GM11168 (cell line): ENCODE measurements at regions not wholly inside any gene's neighbourhood (a gene's known extent, or its start where the extent isn't known, plus 50 kb on each side); places are given as distances from the start of the nearest gene placed in this dataset.
"Not testable (repeated sequence)": the region's sequence is repeated elsewhere in the genome, so short reads cannot be mapped to it uniquely, and the experiment has no call there.

Experiments
- in situ Hi-C: fragments of 300-500 bp; cut with MboI; formaldehyde crosslinking; loops from one replicate; pipeline ENCODE4 v1.12.0; 2022; ENCODE audit warnings: low sequenced_read_pairs; ENCODE audit not compliant: unreplicated experiment

DNA sequence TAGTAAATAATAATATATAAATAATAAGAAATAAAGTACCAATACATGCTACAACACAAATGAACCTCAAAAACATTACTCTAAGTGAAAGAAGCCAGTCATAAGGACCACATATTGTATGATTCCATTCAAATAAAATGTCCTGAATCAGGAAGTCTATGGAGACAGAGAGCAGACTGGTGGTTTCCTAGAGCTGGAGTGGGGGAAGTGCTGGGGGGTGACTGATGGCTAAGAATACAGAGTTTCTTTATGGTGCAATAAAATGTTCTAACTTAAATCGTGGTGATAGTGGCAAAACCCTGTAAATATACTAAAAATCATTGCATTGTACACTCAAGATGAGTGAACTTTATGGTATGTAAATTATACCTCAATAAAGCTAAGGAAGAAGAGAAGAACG, 376.5 kb downstream of the BUD13 start:
- in situ Hi-C loops = no loop called here

DNA sequence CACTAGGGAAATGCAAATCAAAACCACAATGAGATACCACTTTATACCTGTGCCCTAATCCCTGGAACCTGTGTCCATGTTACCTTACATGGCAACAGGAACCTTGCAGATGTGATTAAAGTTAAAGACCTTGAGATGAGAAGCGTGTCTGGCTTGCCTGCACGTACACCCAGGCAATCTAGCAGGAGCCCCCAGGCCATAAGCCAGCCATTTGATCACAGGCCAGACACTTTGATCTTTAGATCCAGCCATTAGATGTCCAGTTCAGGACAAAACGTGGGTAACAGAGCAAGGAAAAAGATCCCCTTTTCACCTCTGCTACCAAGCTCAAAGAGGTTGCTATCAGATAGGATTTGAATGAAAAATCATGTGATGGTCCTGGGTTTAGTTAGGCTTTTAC, 378.8 kb downstream of the BUD13 start:
- in situ Hi-C loops = no loop called here

DNA sequence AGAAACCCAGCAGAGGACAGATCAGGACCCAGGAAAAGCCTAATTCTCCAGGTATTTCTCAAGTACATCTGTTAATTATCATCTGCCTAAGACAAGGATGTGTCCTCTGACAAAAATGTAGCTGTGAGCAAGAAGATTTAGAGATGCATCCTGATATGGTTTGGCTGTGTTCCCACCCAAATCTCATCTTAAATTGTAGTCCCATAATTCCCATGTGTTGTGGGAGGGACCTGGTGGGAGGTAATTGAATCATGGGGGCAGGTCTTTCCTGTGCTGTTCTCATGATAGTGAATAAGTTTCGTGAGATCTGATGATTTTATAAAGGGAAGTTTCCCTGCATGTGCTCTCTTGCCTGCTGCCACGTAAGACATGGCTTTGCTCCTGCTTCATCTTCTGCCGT, 381.8 kb downstream of the BUD13 start:
- in situ Hi-C loops = no loop called here

DNA sequence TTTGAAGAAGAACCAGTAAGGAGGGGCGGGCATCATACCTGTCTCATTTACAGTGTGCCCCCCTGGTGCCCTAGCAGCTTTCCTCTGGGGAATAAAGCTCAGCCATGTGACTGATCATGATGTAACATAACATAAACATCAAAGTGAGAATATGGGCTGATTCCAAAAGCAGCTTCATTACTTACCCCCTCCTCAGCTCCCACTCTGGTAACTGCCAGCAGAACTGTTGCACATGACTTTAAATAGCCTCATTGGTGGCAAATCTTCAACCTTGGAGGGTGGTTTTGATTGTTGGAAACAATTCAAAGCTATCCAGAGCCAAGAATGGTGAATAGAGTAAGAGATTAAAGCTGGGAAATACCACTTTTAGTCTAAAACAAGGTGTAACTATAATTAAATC, 384.6 kb downstream of the BUD13 start:
- in situ Hi-C loops = no loop called here

DNA sequence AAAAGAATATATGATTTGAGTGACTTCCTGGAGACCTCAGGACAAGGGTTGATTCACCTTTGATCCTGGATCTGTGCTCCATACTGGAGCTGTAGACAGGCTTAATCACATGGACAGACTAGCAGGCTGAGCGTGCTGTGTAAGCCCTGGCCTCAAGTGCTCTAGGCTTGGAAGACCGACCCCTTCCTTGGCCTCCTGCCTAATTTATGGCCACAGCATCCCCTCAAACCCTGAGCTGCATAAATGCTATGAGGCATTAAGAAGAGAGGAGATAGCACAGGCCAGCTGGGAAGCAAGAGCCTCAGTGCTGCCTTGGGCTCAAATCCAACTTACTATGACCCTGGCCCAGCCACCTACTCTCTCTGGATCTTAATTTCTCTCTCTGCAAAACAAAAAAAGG, 385.1 kb downstream of the BUD13 start:
- in situ Hi-C loops = no loop called here

DNA sequence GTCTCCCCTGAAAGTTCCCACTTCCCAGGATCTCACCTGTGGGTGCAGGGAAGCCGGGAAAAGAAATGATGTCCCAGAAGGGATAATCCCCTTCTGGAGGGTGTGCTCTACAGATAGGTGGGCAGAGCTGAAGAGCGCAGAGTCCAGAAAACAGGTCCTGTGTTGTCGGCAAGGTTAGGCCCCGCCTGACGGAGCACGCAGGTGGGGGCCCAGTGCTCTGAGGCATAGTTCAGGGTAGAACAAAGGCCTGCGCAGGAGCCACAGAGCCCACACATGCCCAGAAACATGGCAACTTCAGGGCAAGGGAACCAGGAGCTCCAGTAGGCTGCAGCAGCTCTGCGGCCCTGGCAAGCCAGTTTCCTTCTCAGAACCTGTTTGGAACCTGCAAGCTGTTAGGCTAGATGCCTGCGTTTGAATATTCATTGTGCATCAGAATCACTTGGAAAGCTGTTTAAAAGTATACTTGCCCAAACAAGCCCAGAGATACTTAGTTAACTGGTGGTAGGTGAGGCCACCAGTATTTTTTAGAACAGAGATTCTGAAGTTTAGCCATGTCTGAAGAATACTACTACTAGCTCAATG, 386.6 kb downstream of the BUD13 start:
- in situ Hi-C loops = no loop called here

DNA sequence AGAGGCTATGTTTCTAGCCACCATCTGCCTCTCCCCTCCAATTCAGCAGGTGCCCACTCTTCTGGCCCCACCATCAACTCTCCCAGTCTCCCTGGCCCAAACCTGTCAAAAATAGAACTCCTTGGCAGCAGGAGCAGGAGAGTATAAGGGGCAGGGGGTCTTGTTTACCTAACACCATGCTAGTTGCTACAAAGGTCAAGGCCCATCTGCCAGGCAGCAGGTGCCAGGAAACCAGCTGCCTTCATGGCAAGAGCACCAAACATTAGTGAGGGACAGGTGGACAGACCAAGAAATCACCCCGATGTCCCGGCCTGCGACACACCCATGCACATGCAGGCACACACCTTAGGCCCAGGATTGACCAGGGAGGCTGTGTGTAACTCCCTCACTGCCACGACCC, 387.9 kb downstream of the BUD13 start:
- in situ Hi-C loops = no loop called here

DNA sequence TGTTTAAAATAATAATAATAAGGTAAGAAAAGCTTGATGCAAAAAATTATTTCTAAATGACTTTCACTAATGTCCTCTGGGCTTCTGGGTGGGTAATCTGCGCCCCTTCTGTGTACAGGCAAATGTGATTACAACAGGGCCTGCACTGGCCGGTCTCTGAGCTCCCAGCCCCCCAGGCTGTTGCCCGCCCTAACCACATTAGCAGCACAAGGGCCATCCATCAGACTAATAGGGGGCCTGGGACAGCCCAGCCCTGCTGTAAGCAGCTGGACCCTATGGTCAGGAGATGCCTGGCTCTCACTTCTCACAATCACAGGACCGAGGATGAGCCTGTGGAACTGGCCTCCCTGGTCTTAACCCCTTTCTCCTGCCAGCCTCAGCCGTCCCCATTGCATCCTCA, 388.4 kb downstream of the BUD13 start:
- in situ Hi-C loops = no loop called here

DNA sequence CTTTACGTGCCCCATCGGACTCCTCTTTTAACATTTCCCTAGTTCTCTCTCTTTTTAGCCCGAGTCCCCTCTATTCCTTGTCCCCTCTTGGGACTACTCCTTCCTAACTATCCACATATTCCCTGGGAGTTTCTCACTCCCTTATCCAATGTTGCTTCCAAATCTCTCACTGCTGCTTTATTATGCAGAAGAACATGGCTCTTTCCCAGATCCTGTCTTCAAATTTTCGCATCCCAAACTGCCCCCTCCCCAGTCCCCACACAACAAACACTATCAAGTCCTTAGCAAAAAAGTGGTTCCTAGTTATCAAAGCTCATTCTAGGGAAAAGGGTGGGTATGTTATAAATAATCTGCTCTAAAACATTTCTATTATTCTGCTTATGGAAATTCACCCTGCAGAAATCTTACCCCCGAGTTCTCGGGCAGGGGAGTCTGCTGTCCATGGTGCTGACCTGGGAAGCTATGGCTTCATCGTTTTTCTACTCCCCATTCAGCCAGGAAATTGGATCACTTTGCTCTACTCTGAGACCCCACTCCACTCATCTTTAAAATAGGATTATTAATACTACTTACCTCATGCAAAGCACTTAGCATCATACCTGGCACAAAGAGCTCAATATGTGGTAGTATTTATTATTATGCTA, 393.5 kb downstream of the BUD13 start:
- in situ Hi-C loops = no loop called here

DNA sequence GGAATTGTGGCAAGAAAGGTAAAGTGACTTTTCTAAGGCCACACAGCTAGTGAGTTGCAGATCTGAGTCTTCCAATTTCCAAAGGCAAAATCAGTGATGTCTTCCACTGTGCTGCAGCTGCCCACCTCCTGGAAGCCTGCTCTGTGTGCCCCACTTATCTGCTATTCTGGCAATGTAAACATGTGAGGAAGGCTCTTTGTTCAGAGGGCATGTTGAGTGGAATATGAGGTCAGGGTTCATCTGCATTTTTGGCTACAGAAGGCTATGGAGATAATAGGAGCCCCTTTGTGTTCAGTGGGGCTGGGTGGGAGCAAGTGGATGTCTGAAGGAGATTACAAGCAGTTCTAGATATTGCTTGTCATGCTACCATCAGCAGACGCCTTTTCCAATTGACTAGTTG, 396.2 kb downstream of the BUD13 start:
- in situ Hi-C loops = no loop called here

DNA sequence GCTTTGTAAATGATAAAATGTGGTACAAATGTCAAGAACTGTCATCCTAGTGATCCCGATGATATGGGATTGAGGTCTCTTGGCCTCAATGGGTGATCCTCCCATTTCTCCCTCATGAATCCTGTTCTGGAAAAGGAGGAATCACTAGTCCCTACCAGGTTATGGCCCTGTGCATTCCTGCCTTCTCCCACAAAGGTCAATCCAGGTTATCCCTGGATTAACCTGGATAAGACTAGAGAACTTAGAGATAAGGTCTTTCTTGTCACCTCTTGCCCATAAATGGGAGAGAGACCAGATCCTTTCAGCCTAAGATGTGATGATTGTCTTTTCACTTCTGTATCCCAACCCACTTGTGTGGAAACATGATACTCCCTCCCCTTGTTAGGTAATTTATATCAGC, 396.7 kb downstream of the BUD13 start:
- in situ Hi-C loops = no loop called here

DNA sequence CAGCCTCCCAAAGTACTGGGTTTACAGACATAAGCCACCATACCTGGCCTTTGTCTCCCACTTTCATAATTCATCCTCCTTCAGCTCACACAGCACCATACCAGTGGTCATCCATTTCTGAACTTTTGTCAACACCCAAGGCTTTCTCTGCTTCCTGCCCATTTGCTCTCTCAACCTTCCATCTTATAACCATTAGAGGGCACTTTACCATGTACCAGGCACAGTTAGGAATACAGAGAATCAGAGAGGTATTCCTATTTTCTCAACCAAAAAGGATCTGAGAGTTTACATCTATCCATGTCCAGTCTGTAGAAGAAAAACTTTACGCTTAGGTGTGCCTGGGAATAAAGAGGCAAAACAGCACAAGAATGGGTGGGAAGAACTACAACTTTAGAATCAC, 397.6 kb downstream of the BUD13 start:
- in situ Hi-C loops = no loop called here

DNA sequence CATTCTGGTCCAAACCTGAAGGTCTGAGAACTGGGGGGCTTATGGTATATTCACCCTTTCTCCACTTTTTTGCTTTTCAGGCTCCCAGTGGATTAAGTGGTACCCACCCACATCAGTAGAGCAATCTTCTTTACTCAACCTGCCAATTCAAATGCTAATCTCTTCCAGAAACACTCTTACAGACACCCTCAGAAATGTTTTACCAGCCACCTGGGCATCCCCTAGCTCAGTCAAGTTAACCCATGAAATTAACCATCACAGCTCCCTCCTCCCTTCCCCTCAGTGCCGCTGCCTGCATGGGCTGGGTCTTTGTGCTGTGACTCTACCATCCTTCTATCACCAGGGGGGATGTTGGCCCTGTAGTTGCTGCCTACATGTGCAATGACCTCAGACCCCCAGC, 398.7 kb downstream of the BUD13 start:
- in situ Hi-C loops = no loop called here

DNA sequence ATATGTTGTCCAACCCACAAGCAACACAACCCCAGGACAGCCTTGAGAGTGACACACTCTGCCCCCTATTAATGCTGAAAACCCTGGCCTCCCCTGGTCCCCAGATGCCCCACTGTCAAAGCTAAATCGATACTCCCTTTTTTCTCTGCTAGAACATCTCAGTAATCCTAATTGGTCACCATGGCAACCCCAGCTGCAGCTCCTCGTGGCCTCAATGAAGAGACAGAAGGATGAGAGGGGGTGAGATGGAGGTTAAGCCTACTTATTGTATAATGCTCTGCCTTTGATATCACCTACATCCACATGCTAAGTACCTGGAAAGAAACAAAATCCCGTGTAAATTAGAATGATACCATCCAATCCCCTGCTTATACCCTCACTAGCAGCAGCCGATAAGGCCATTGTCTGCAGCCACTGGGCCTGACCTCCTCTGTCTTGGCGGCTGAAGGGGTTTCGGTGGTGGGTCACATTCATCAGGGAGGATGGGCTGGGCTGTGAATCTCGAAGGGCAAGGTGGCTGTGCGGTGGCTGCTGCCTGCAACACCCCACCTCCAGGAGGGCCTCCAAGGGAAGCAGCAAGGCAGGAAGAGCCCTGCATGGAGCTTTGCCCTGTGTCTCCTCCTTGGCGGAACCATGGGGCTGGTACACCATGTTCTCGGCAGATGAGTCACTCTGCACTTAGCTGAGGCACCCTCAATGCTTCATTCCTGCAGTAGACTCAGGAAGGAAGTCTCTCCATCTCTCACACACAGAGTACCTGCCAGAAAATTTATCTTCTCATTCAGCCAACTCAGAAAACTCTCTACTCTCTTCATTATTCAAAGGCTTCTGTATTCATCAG, 399.5 kb downstream of the BUD13 start:
- in situ Hi-C loops = no loop called here

DNA sequence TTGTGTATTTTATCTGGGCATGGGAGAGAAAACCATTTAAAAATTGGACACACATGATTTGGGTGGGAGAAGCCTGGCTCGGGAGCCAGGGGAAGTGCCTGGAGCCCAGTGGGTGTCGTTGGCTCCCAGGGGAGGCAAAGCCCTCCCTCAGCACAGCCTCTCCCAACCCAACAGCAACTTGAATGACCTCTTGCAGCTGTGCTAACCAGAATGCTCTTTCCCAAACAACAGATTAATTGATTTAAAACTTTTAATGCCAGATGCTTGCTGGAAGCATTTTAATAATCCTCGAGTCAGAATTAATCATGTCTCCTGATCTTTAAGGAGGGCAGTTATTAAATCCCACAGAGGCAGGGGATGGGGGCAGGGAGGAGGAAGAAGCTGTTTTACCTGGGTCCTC, 401.6 kb downstream of the BUD13 start:
- in situ Hi-C loops = no loop called here

DNA sequence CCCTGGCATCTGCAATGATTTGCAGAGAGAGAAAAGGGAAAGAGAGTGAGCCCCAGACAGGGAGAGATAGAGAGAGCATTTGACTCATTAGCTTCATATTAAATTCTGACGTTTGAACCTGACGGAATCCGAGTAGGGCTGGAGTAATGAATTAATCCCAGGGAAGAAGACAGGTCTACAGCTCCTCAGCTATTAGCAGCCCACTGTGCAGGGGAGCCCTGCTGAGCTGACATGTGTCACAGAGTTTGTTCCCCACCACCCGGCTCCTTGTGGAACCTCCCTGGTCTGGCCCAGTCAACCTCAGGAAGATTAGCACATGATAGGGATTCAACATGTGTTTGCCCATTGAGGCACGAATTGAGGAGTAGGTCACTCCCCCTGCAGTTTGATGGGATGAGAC, 404.0 kb downstream of the BUD13 start:
- in situ Hi-C loops = no loop called here

DNA sequence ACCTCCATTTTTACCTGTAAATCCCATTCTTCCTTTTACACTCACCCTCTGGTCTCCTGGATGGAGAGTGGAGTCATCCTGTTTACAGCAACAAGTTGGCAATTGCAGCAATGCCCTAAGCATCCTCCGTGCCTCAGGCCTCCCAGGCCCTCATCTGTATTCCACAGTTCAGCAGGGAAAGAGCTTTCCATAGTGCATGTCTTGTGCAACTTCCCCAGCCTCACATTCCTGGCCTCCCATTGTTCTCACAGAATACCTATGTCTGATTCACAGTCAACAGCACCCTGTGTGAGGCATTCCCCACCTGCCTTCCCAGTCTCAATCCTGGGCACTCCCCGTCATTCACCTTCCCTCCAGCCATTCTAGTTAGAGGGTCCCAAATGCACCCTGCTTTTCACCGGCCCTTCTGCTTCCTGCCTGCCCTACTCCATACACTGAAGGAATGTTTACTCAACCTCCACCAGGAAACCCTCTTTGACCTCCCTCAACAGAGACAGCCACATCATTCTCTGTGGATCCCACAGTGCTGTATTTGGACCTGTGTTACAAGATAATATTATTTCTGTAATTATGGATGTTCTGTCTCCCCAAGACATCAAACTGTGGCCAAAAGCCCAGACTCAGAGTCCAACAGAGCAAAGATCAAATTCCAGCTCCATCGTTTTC, 405.7 kb downstream of the BUD13 start:
- in situ Hi-C loops = no loop called here

DNA sequence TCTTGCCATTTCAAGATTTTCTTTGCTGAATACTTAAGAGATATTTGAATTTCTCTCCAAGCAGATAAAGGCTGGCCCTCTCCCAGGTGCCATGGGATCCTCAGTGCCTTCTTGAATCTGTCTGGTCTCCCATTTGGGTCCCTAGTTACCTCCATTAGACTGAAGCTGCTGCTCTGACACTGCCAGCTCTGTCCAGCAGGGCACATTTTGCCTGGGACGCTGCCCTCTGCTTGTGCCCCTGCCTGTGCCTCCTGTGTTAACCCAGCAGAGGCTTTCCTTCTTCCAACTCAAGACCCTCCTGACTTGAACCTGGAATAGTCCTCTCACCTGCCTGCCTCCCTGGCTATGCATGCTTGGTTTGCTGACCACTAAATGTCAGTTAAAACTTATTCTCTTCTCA, 406.3 kb downstream of the BUD13 start:
- in situ Hi-C loops = no loop called here

DNA sequence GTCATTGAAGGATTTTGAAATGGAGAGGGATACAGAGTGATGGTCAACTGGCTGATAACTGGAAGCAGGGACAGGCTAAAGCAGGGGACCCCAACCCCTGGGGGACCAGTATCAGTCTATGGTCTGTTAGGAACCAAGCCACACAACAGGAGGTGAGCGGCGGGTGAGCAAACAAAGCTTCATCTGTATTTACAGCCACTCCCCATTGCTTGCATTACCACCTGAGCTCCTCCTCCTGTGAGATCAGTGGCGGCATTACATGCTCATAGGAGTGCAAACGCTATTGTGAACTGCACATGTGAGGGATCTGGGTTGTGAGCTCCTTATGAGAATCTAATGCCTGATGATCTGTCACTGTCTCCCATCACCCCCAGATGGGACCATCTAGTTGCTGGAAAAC, 407.9 kb downstream of the BUD13 start:
- in situ Hi-C loops = not testable (repeated sequence)

DNA sequence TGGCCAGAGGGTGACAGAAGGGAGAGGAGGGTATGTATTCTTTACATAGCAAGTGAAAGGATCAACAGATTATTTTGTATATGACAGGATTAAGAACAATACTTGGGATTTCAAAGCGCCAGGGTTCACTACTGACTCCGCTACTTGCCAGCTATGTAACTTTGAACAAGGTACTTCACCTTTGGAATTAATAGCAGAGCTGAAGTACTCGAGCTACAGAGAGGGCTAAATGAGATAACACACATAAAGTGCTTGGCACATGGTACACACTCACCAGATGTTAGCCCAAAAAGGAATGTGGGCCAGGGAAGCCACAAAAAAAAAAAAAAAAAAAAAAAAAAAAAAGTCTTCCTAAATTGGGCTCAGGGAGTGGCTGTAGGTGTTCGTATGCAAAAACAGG, 408.4 kb downstream of the BUD13 start:
- in situ Hi-C loops = no loop called here
